ENCODE measurements at regions not wholly inside any gene's neighbourhood (a gene's known extent, or its start where the extent isn't known, plus 50 kb on each side); places are given as distances from the start of the nearest gene placed in this dataset.

DNA sequence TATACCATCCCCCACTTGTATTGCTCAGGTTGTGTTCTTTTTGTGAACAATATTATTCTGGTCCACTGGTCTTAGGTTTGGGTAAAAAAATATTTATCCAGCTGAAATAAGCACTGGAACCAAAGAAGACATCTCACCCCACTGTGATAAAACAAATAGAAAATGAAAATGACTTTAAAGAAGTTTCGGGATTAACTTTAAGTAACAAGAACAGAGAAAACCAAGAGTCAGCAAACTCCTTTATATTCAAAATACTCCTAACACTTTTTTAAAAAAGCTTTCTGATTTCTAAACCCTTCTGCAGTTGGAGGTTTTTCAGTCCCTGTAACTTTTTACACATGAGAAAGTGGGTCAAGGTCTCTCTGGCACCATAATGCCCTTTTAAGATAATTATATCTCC, 273.9 kb upstream of the CDH10 start:
- in situ Hi-C loops (cut with MboI; ENCODE audit: low pct_unique_long_range_greater_than_20kb, low sequenced_read_pairs, unreplicated experiment) = no loop called here
- no peak for DNase-seq (ENCODE audit: low spot score)
- TF ChIP-seq, protein P1, sequence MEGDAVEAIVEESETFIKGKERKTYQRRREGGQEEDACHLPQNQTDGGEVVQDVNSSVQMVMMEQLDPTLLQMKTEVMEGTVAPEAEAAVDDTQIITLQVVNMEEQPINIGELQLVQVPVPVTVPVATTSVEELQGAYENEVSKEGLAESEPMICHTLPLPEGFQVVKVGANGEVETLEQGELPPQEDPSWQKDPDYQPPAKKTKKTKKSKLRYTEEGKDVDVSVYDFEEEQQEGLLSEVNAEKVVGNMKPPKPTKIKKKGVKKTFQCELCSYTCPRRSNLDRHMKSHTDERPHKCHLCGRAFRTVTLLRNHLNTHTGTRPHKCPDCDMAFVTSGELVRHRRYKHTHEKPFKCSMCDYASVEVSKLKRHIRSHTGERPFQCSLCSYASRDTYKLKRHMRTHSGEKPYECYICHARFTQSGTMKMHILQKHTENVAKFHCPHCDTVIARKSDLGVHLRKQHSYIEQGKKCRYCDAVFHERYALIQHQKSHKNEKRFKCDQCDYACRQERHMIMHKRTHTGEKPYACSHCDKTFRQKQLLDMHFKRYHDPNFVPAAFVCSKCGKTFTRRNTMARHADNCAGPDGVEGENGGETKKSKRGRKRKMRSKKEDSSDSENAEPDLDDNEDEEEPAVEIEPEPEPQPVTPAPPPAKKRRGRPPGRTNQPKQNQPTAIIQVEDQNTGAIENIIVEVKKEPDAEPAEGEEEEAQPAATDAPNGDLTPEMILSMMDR (IDR thresholded peaks at IDR 0.05; ENCODE audit: extremely low read depth, insufficient read depth, missing control alignments) = no peak

DNA sequence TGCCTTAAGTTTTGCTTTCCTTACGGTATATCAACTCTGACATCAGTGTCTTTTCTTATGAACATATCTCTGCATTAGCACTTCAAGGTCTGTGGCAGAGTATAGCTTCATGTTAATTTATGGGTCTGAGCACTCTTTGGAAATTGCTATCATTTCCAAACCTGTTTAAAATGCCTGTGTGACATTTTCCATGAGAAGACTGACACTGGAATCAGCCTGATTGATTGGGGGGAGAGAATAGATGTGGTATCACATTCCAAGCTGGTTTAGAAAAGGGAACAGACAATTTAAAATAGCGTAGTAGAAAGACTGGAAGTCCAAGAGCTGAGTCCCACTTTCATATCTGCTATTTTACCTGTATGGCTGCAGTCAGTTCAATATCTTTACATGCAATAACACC, 272.1 kb upstream of the CDH10 start:
- DNase-seq (ENCODE audit: low spot score) = no peak
- TF ChIP-seq, protein P1 (IDR thresholded peaks at IDR 0.05; ENCODE audit: extremely low read depth, insufficient read depth, missing control alignments) = no peak
- in situ Hi-C loops (cut with MboI; ENCODE audit: low pct_unique_long_range_greater_than_20kb, low sequenced_read_pairs, unreplicated experiment) = no loop called here

DNA sequence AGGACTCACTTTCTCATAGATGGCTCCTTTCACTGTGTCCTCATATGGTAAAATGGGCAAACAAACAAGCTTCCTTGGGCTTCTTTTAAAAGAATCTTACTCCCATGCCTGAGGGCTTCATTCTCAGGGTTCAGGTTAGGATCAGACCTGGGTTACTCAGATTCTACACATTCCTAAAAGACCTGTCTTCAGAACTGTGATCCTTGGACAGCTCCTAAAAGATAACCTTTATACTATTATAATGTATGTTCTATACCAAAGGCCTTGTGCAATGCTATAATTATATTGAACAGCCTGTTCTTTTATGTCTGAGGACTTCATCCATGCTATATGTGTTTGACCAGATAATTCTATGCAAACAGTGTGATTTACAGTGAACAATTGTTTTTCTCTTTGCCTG, 264.4 kb upstream of the CDH10 start:
- DNase-seq (ENCODE audit: low spot score) = no peak
- in situ Hi-C loops (cut with MboI; ENCODE audit: low pct_unique_long_range_greater_than_20kb, low sequenced_read_pairs, unreplicated experiment) = no loop called here
- TF ChIP-seq, protein P1 (IDR thresholded peaks at IDR 0.05; ENCODE audit: extremely low read depth, insufficient read depth, missing control alignments) = no peak

GRCh38 chr5:24906689-24907088, 261.9 kb upstream of the CDH10 start:
- TF ChIP-seq, protein P1 (IDR thresholded peaks at IDR 0.05; ENCODE audit: extremely low read depth, insufficient read depth, missing control alignments) = no peak
- in situ Hi-C loops (cut with MboI; ENCODE audit: low pct_unique_long_range_greater_than_20kb, low sequenced_read_pairs, unreplicated experiment) = no loop called here

GRCh38 chr5:24904981-24905517, 260.3 kb upstream of the CDH10 start:
- no peak for DNase-seq (ENCODE audit: low spot score)
- TF ChIP-seq, protein P1 (IDR thresholded peaks at IDR 0.05; ENCODE audit: extremely low read depth, insufficient read depth, missing control alignments) = no peak
- in situ Hi-C loops (cut with MboI; ENCODE audit: low pct_unique_long_range_greater_than_20kb, low sequenced_read_pairs, unreplicated experiment) = no loop called here

More at GRCh38 chr5:24906689-24907088, 261.9 kb upstream of the CDH10 start:
- no peak for DNase-seq (ENCODE audit: low spot score)

- TF ChIP-seq, protein P1 (IDR thresholded peaks at IDR 0.05; ENCODE audit: extremely low read depth, insufficient read depth, missing control alignments) = no peak
- in situ Hi-C loops (cut with MboI; ENCODE audit: low pct_unique_long_range_greater_than_20kb, low sequenced_read_pairs, unreplicated experiment) = no loop called here
- DNase-seq (ENCODE audit: low spot score) = no peak
Measured at GRCh38 chr5:24899180-24899579, 254.4 kb upstream of the CDH10 start.

DNA sequence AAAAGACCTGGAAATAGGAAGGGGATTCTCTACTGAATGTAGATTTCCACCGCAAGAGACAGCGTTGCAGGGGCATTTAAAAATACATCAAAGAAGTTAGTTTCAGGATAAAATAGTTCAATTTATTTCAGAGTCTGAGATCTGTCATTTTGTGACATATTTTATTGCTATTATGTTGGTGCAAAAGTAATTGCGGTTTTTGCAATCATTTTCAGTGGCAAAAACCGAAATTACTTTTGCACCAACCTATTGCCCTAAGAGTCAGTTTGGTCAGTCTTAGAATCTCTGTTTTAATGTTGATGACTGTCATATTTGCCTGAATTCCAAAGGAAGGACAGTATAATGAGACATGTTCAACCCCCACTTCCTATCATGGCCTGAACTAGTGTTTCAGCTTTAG, 219.5 kb upstream of the CDH10 start:
- no peak for DNase-seq (ENCODE audit: low spot score)
- in situ Hi-C loops (cut with MboI; ENCODE audit: low pct_unique_long_range_greater_than_20kb, low sequenced_read_pairs, unreplicated experiment) = no loop called here
- TF ChIP-seq, protein P1 (IDR thresholded peaks at IDR 0.05; ENCODE audit: extremely low read depth, insufficient read depth, missing control alignments) = no peak

Measured in GM13977 (cell line).